ENCODE measurements at regions not wholly inside any gene's neighbourhood (a gene's known extent, or its start where the extent isn't known, plus 50 kb on each side); places are given as distances from the start of the nearest gene placed in this dataset.

- Histone ChIP-seq H3K27me3 (ENCODE audit: insufficient read depth, poor library complexity, severe bottlenecking) (peaks cover 6% of the 10 kb centered on the region), H3K27ac (replicated peaks) (no peak overlapping the region), H3K4me3 (replicated peaks; ENCODE audit: insufficient read depth, low read length) (no peak overlapping the region)
- TF ChIP-seq CTCF (IDR thresholded peaks at IDR 0.05; ENCODE audit: insufficient read depth, low read length) (no peak), SPI1 (IDR thresholded peaks at IDR 0.05; ENCODE audit: borderline replicate concordance, low read depth) (no peak), REST (IDR thresholded peaks at IDR 0.05; ENCODE audit: insufficient replicate concordance, low read depth) (no peak), POLR2AphosphoS5 (IDR thresholded peaks at IDR 0.05; ENCODE audit: low read depth) (no peak), GABPA (IDR thresholded peaks at IDR 0.05; ENCODE audit: low read depth) (no peak)
- no peak for DNase-seq (ENCODE audit: low read depth in 1 of 2, low spot score in 1 of 2)
These were observed 67.9 kb upstream of the RMST start for GRCh38 chr12:97394657-97395056.

- no peak overlapping the region for H3K27ac ChIP-seq (replicated peaks)
- H3K4me3 ChIP-seq (replicated peaks; ENCODE audit: insufficient read depth, low read length): no peak overlapping the region
- H3K27me3 ChIP-seq (ENCODE audit: insufficient read depth, poor library complexity, severe bottlenecking): no peaks in the 10 kb centered on the region
- no peak for DNase-seq (ENCODE audit: low read depth in 1 of 2, low spot score in 1 of 2)
- no peak for TF ChIP-seq SPI1 (IDR thresholded peaks at IDR 0.05; ENCODE audit: borderline replicate concordance, low read depth)
- no peak for TF ChIP-seq REST (IDR thresholded peaks at IDR 0.05; ENCODE audit: insufficient replicate concordance, low read depth)
- no peak for TF ChIP-seq POLR2AphosphoS5 (IDR thresholded peaks at IDR 0.05; ENCODE audit: low read depth)
- no peak for TF ChIP-seq CTCF (IDR thresholded peaks at IDR 0.05; ENCODE audit: insufficient read depth, low read length)
- no peak for TF ChIP-seq GABPA (IDR thresholded peaks at IDR 0.05; ENCODE audit: low read depth)
These were observed 65.6 kb upstream of the RMST start for GRCh38 chr12:97397008-97397407.

- Histone ChIP-seq H3K27me3 (ENCODE audit: insufficient read depth, poor library complexity, severe bottlenecking) (no peaks in the 10 kb centered on the region), H3K27ac (replicated peaks) (no peak overlapping the region), H3K4me3 (replicated peaks; ENCODE audit: insufficient read depth, low read length) (no peak overlapping the region)
- DNase-seq (ENCODE audit: low read depth in 1 of 2, low spot score in 1 of 2): no peak
- TF ChIP-seq REST (IDR thresholded peaks at IDR 0.05; ENCODE audit: insufficient replicate concordance, low read depth) (no peak), GABPA (IDR thresholded peaks at IDR 0.05; ENCODE audit: low read depth) (no peak), POLR2AphosphoS5 (IDR thresholded peaks at IDR 0.05; ENCODE audit: low read depth) (no peak), SPI1 (IDR thresholded peaks at IDR 0.05; ENCODE audit: borderline replicate concordance, low read depth) (no peak), CTCF (IDR thresholded peaks at IDR 0.05; ENCODE audit: insufficient read depth, low read length) (no peak)
These were observed 63.9 kb upstream of the RMST start for GRCh38 chr12:97398704-97399103.
